ENCODE measurements at regions not wholly inside any gene's neighbourhood (a gene's known extent, or its start where the extent isn't known, plus 50 kb on each side); places are given as distances from the start of the nearest gene placed in this dataset.

- Mint-ChIP-seq H3K36me3 (no peaks in the 10 kb centered on the region), H3K9me3 (no peaks in the 10 kb centered on the region), H3K4me1 (ENCODE audit: unreplicated experiment) (no peaks in the 10 kb centered on the region)
These were observed 450.5 kb downstream of the ELAVL2 start for GRCh38 chr9:23375511-23375910.

GRCh38 chr9:23379842-23380241, 446.2 kb downstream of the ELAVL2 start:
- H3K4me3 Mint-ChIP-seq = no peak overlapping the region
- H3K4me1 Mint-ChIP-seq (ENCODE audit: unreplicated experiment) = no peaks in the 10 kb centered on the region
- TF ChIP-seq CTCF (conservative IDR thresholded peaks at IDR 0.05) = no peak
- no peaks in the 10 kb centered on the region for H3K36me3 Mint-ChIP-seq
- H3K27ac Mint-ChIP-seq = no peak overlapping the region
- no peak for DNase-seq (ENCODE audit: extremely low spot score, unreplicated experiment)
- no peaks in the 10 kb centered on the region for H3K27me3 Mint-ChIP-seq
- no peaks in the 10 kb centered on the region for H3K9me3 Mint-ChIP-seq

More at GRCh38 chr9:23375511-23375910, 450.5 kb downstream of the ELAVL2 start:
- TF ChIP-seq CTCF (conservative IDR thresholded peaks at IDR 0.05) = no peak
- Mint-ChIP-seq H3K27me3 (no peaks in the 10 kb centered on the region), H3K27ac (no peak overlapping the region), H3K4me3 (no peak overlapping the region)
- DNase-seq (ENCODE audit: extremely low spot score, unreplicated experiment) = no peak

GRCh38 chr9:23380821-23381220, 445.2 kb downstream of the ELAVL2 start:
- no peaks in the 10 kb centered on the region for H3K9me3 Mint-ChIP-seq
- H3K36me3 Mint-ChIP-seq = no peaks in the 10 kb centered on the region
- H3K4me3 Mint-ChIP-seq = no peak overlapping the region
- no peaks in the 10 kb centered on the region for H3K4me1 Mint-ChIP-seq (ENCODE audit: unreplicated experiment)
- no peaks in the 10 kb centered on the region for H3K27me3 Mint-ChIP-seq
- no peak for DNase-seq (ENCODE audit: extremely low spot score, unreplicated experiment)
- TF ChIP-seq CTCF (conservative IDR thresholded peaks at IDR 0.05) = no peak
- H3K27ac Mint-ChIP-seq = no peak overlapping the region

GRCh38 chr9:23382418-23382817, 443.6 kb downstream of the ELAVL2 start:
- no peaks in the 10 kb centered on the region for H3K9me3 Mint-ChIP-seq
- TF ChIP-seq CTCF (conservative IDR thresholded peaks at IDR 0.05) = no peak
- no peak overlapping the region for H3K4me3 Mint-ChIP-seq
- DNase-seq (ENCODE audit: extremely low spot score, unreplicated experiment) = no peak
- no peaks in the 10 kb centered on the region for H3K36me3 Mint-ChIP-seq
- no peaks in the 10 kb centered on the region for H3K4me1 Mint-ChIP-seq (ENCODE audit: unreplicated experiment)
- no peak overlapping the region for H3K27ac Mint-ChIP-seq
- H3K27me3 Mint-ChIP-seq = no peaks in the 10 kb centered on the region

GRCh38 chr9:23394189-23394588, 431.9 kb downstream of the ELAVL2 start:
- no peaks in the 10 kb centered on the region for H3K4me1 Mint-ChIP-seq (ENCODE audit: unreplicated experiment)
- no peak for TF ChIP-seq CTCF (conservative IDR thresholded peaks at IDR 0.05)
- no peak overlapping the region for H3K27ac Mint-ChIP-seq
- no peak overlapping the region for H3K4me3 Mint-ChIP-seq
- H3K36me3 Mint-ChIP-seq = no peaks in the 10 kb centered on the region
- H3K27me3 Mint-ChIP-seq = no peaks in the 10 kb centered on the region
- no peak for DNase-seq (ENCODE audit: extremely low spot score, unreplicated experiment)
- no peaks in the 10 kb centered on the region for H3K9me3 Mint-ChIP-seq

- Mint-ChIP-seq H3K27ac (no peak overlapping the region), H3K9me3 (no peaks in the 10 kb centered on the region), H3K36me3 (no peaks in the 10 kb centered on the region), H3K27me3 (no peaks in the 10 kb centered on the region), H3K4me1 (ENCODE audit: unreplicated experiment) (no peaks in the 10 kb centered on the region), H3K4me3 (no peak overlapping the region)
- TF ChIP-seq CTCF (conservative IDR thresholded peaks at IDR 0.05) = no peak
- no peak for DNase-seq (ENCODE audit: extremely low spot score, unreplicated experiment)
These were observed 417.2 kb downstream of the ELAVL2 start for GRCh38 chr9:23408874-23409273.

Measured in type B pancreatic cell (in vitro differentiated cells).